Central memory CD8-positive, alpha-beta T cell (primary cell): ENCODE measurements at regions not wholly inside any gene's neighbourhood (a gene's known extent, or its start where the extent isn't known, plus 50 kb on each side); places are given as distances from the start of the nearest gene placed in this dataset.

Experiments
- ATAC-seq: fragments of 150-1000 bp; cut with Tn5 transposase; replicated peaks from 2 replicates; pipeline ENCODE4 v1.10.0; 2022; ENCODE audit warnings: mild to moderate bottlenecking, moderate FRiP score, moderate number of reproducible peaks; ENCODE audit not compliant: poor library complexity, severe bottlenecking; ENCODE audit errors: extremely low read depth
- DNase-seq, 2 donors: peaks; one replicate each; pipeline ENCODE4 v3.0.0; 2021; ENCODE audit warnings: low spot score in 2 of 2
- H3K27ac Mint-ChIP-seq: one replicate; pipeline ENCODE4 v1.8.0; 2022; ENCODE audit warnings: low read depth, mild to moderate bottlenecking, moderate library complexity, mixed read lengths
- H3K27me3 Mint-ChIP-seq: one replicate; pipeline ENCODE4 v1.8.0; 2022; ENCODE audit warnings: mixed read lengths
- H3K36me3 Mint-ChIP-seq: one replicate; pipeline ENCODE4 v1.8.0; 2022; ENCODE audit warnings: mild to moderate bottlenecking, moderate library complexity, mixed read lengths; ENCODE audit not compliant: insufficient read depth
- H3K4me1 Mint-ChIP-seq: one replicate; pipeline ENCODE4 v1.8.0; 2022; ENCODE audit warnings: mixed read lengths
- H3K4me3 Mint-ChIP-seq: one replicate; pipeline ENCODE4 v1.8.0; 2022; ENCODE audit warnings: mild to moderate bottlenecking, moderate library complexity, mixed read lengths
- H3K9me3 Mint-ChIP-seq: one replicate; pipeline ENCODE4 v1.8.0; 2022; ENCODE audit warnings: mixed read lengths

GRCh38 chr18:47343291-47343690 lies 91.8 kb upstream of the SKOR2 start:
- ATAC-seq (no peak), DNase-seq (no peak)
- no peak overlapping the region for H3K4me3 Mint-ChIP-seq
- H3K9me3 Mint-ChIP-seq = no peaks in the 10 kb centered on the region
- no peaks in the 10 kb centered on the region for H3K27me3 Mint-ChIP-seq
- no peaks in the 10 kb centered on the region for H3K4me1 Mint-ChIP-seq
- H3K36me3 Mint-ChIP-seq = peaks cover 1% of the 10 kb centered on the region
- H3K27ac Mint-ChIP-seq = no peak overlapping the region

GRCh38 chr18:47342566-47342965 lies 91.1 kb upstream of the SKOR2 start:
- Mint-ChIP-seq H3K4me1 (no peaks in the 10 kb centered on the region), H3K4me3 (no peak overlapping the region), H3K27ac (no peak overlapping the region), H3K9me3 (no peaks in the 10 kb centered on the region), H3K36me3 (peaks cover 1% of the 10 kb centered on the region), H3K27me3 (peaks cover 7% of the 10 kb centered on the region)
- ATAC-seq (no peak), DNase-seq (no peak)

- Mint-ChIP-seq H3K27ac (no peak overlapping the region), H3K4me3 (no peak overlapping the region), H3K27me3 (peaks cover 10% of the 10 kb centered on the region), H3K9me3 (no peaks in the 10 kb centered on the region), H3K4me1 (no peaks in the 10 kb centered on the region), H3K36me3 (no peaks in the 10 kb centered on the region)
- ATAC-seq = no peak
- no peak for DNase-seq
These were observed 90.2 kb upstream of the SKOR2 start for GRCh38 chr18:47341678-47342077.

GRCh38 chr18:47334966-47335365 lies 83.5 kb upstream of the SKOR2 start:
- Mint-ChIP-seq H3K9me3 (no peaks in the 10 kb centered on the region), H3K4me3 (no peak overlapping the region), H3K36me3 (no peaks in the 10 kb centered on the region), H3K27ac (no peak overlapping the region), H3K4me1 (no peaks in the 10 kb centered on the region), H3K27me3 (peaks cover 40% of the 10 kb centered on the region)
- DNase-seq (no peak), ATAC-seq (no peak)

- H3K4me1 Mint-ChIP-seq = no peaks in the 10 kb centered on the region
These were observed 82.6 kb upstream of the SKOR2 start for GRCh38 chr18:47333926-47334635.

GRCh38 chr18:47331641-47332040 lies 80.2 kb upstream of the SKOR2 start:
- no peak overlapping the region for H3K27ac Mint-ChIP-seq
- H3K4me3 Mint-ChIP-seq = no peak overlapping the region
- DNase-seq = no peak
- peaks cover 30% of the 10 kb centered on the region for H3K27me3 Mint-ChIP-seq
- H3K9me3 Mint-ChIP-seq = no peaks in the 10 kb centered on the region
- ATAC-seq = no peak
- H3K4me1 Mint-ChIP-seq = no peaks in the 10 kb centered on the region
- no peaks in the 10 kb centered on the region for H3K36me3 Mint-ChIP-seq

More at GRCh38 chr18:47333926-47334635, 82.6 kb upstream of the SKOR2 start:
- ATAC-seq = no peak
- Mint-ChIP-seq H3K27me3 (peaks cover 40% of the 10 kb centered on the region), H3K36me3 (no peaks in the 10 kb centered on the region), H3K9me3 (no peaks in the 10 kb centered on the region), H3K4me3 (no peak overlapping the region), H3K27ac (no peak overlapping the region)
- no peak for DNase-seq

GRCh38 chr18:47331026-47331425 lies 79.6 kb upstream of the SKOR2 start:
- H3K4me3 Mint-ChIP-seq = no peak overlapping the region
- ATAC-seq = no peak
- no peaks in the 10 kb centered on the region for H3K36me3 Mint-ChIP-seq
- H3K27me3 Mint-ChIP-seq = peaks cover 30% of the 10 kb centered on the region
- no peaks in the 10 kb centered on the region for H3K4me1 Mint-ChIP-seq
- no peak for DNase-seq
- no peak overlapping the region for H3K27ac Mint-ChIP-seq
- no peaks in the 10 kb centered on the region for H3K9me3 Mint-ChIP-seq

GRCh38 chr18:47323158-47323557 lies 71.7 kb upstream of the SKOR2 start:
- Mint-ChIP-seq H3K36me3 (no peaks in the 10 kb centered on the region), H3K4me3 (no peak overlapping the region), H3K27ac (no peak overlapping the region), H3K4me1 (no peaks in the 10 kb centered on the region), H3K9me3 (no peaks in the 10 kb centered on the region), H3K27me3 (peaks cover 13% of the 10 kb centered on the region)
- ATAC-seq = no peak
- DNase-seq = no peak

- DNase-seq = no peak
- Mint-ChIP-seq H3K27ac (no peak overlapping the region), H3K4me1 (no peaks in the 10 kb centered on the region), H3K4me3 (no peak overlapping the region), H3K27me3 (peaks cover 15% of the 10 kb centered on the region), H3K9me3 (no peaks in the 10 kb centered on the region), H3K36me3 (no peaks in the 10 kb centered on the region)
- ATAC-seq = no peak
These were observed 70.4 kb upstream of the SKOR2 start for GRCh38 chr18:47321815-47322214.

- DNase-seq (no peak), ATAC-seq (no peak)
- no peaks in the 10 kb centered on the region for H3K4me1 Mint-ChIP-seq
- H3K9me3 Mint-ChIP-seq = no peaks in the 10 kb centered on the region
- no peaks in the 10 kb centered on the region for H3K36me3 Mint-ChIP-seq
- H3K4me3 Mint-ChIP-seq = no peak overlapping the region
- no peak overlapping the region for H3K27ac Mint-ChIP-seq
- peaks cover 24% of the 10 kb centered on the region for H3K27me3 Mint-ChIP-seq
These were observed 66.5 kb upstream of the SKOR2 start for GRCh38 chr18:47317824-47318508.

- no peaks in the 10 kb centered on the region for H3K9me3 Mint-ChIP-seq
- H3K4me3 Mint-ChIP-seq = no peak overlapping the region
- DNase-seq = no peak
- no peak for ATAC-seq
- peaks cover 32% of the 10 kb centered on the region for H3K27me3 Mint-ChIP-seq
- H3K4me1 Mint-ChIP-seq = no peaks in the 10 kb centered on the region
- no peaks in the 10 kb centered on the region for H3K36me3 Mint-ChIP-seq
- no peak overlapping the region for H3K27ac Mint-ChIP-seq
These were observed 65.5 kb upstream of the SKOR2 start for GRCh38 chr18:47316924-47317323.

- Mint-ChIP-seq H3K4me1 (no peaks in the 10 kb centered on the region), H3K9me3 (no peaks in the 10 kb centered on the region), H3K4me3 (no peak overlapping the region), H3K27me3 (peaks cover 36% of the 10 kb centered on the region), H3K27ac (no peak overlapping the region), H3K36me3 (no peaks in the 10 kb centered on the region)
- ATAC-seq (no peak), DNase-seq (no peak)
These were observed 62.4 kb upstream of the SKOR2 start for GRCh38 chr18:47313901-47314300.

GRCh38 chr18:47311585-47311984 lies 60.1 kb upstream of the SKOR2 start:
- no peaks in the 10 kb centered on the region for H3K36me3 Mint-ChIP-seq
- H3K4me1 Mint-ChIP-seq = no peaks in the 10 kb centered on the region
- ATAC-seq (no peak), DNase-seq (no peak)
- no peaks in the 10 kb centered on the region for H3K9me3 Mint-ChIP-seq
- peaks cover 36% of the 10 kb centered on the region for H3K27me3 Mint-ChIP-seq
- H3K4me3 Mint-ChIP-seq = no peak overlapping the region
- H3K27ac Mint-ChIP-seq = no peak overlapping the region
